GM23248 (cell line): ENCODE measurements at regions not wholly inside any gene's neighbourhood (a gene's known extent, or its start where the extent isn't known, plus 50 kb on each side); places are given as distances from the start of the nearest gene placed in this dataset.

Experiments
- DNase-seq: peaks from one replicate; pipeline ENCODE4 v3.0.0-alpha.2; 2015
- H2AFZ ChIP-seq: fragments of 200-600 bp; sonication (generic); 2 replicates; pipeline ENCODE4 v1.6.1; 2016; ENCODE audit warnings: antibody characterized with exemption
- H3F3A ChIP-seq: fragments of 200-600 bp; sonication (generic); 2 replicates; pipeline ENCODE4 v1.6.1; 2016; ENCODE audit warnings: mild to moderate bottlenecking, antibody characterized with exemption, mixed run types; ENCODE audit not compliant: insufficient read depth
- H3K27ac ChIP-seq: fragments of 200-600 bp; sonication (generic); 2 replicates; pipeline ENCODE4 v1.5.1; 2016; ENCODE audit warnings: mild to moderate bottlenecking
- H3K27me3 ChIP-seq: fragments of 200-600 bp; sonication (generic); replicated peaks from 2 replicates; pipeline ENCODE4 v1.6.1; 2016; ENCODE audit warnings: mild to moderate bottlenecking; ENCODE audit not compliant: insufficient read depth
- H3K36me3 ChIP-seq: fragments of 200-600 bp; sonication (generic); 2 replicates; pipeline ENCODE4 v1.6.1; 2016; ENCODE audit warnings: low read depth, mild to moderate bottlenecking
- H3K4me1 ChIP-seq: fragments of 200-600 bp; sonication (generic); 2 replicates; pipeline ENCODE4 v1.6.1; 2016; ENCODE audit warnings: mild to moderate bottlenecking; ENCODE audit not compliant: insufficient read depth
- H3K4me2 ChIP-seq: fragments of 200-600 bp; sonication (generic); one replicate; pipeline ENCODE4 v1.6.1; 2016; ENCODE audit warnings: mild to moderate bottlenecking; ENCODE audit not compliant: unreplicated experiment
- H3K4me3 ChIP-seq: fragments of 200-600 bp; sonication (generic); 2 replicates; pipeline ENCODE4 v1.5.1; 2016; ENCODE audit warnings: mild to moderate bottlenecking
- H3K79me2 ChIP-seq: fragments of 200-600 bp; sonication (generic); 2 replicates; pipeline ENCODE4 v1.6.1; 2016; ENCODE audit warnings: mild to moderate bottlenecking; ENCODE audit not compliant: insufficient read depth
- H3K9ac ChIP-seq: fragments of 200-600 bp; sonication (generic); 2 replicates; pipeline ENCODE4 v1.6.1; 2016; ENCODE audit warnings: mild to moderate bottlenecking
- H3K9me2 ChIP-seq: fragments of 200-600 bp; sonication (generic); 2 replicates; pipeline ENCODE4 v1.6.1; 2016; ENCODE audit warnings: mixed run types, mild to moderate bottlenecking, moderate library complexity; ENCODE audit not compliant: insufficient read depth
- H3K9me3 ChIP-seq: fragments of 200-600 bp; sonication (generic); one replicate; pipeline ENCODE4 v1.6.1; 2017; ENCODE audit warnings: low read depth
- H4K20me1 ChIP-seq: fragments of 200-600 bp; sonication (generic); 2 replicates; pipeline ENCODE4 v1.6.0; 2016; ENCODE audit not compliant: insufficient read depth
- EZH2 ChIP-seq: fragments of 200-600 bp; sonication (generic); IDR thresholded peaks from 2 replicates; pipeline ENCODE4 v1.6.1; 2018; ENCODE audit warnings: antibody characterized with exemption, mild to moderate bottlenecking; ENCODE audit not compliant: insufficient read depth, poor library complexity, severe bottlenecking
- EZH2phosphoT487 ChIP-seq: fragments of 200-600 bp; sonication (generic); IDR thresholded peaks from 2 replicates; pipeline ENCODE4 v1.6.1; 2018; ENCODE audit warnings: antibody characterized with exemption, moderate library complexity, mild to moderate bottlenecking, low read depth; ENCODE audit not compliant: insufficient read depth
- WGBS, 2 experiments: methylation state at CpG; one replicate each; pipeline ENCODE4 v1.1.6; 2015 to 2017; ENCODE audit warnings: low lambda C conversion rate in 2 of 2, low coverage in 1 of 2; ENCODE audit errors: missing lambda C conversion rate in 2 of 2; 5-methylcytosine and 5-hydroxymethylcytosine counted together
- in situ Hi-C: fragments of 300-500 bp; cut with MboI; formaldehyde crosslinking; loops from 2 replicates; pipeline ENCODE4 v1.15.0; 2020

DNA sequence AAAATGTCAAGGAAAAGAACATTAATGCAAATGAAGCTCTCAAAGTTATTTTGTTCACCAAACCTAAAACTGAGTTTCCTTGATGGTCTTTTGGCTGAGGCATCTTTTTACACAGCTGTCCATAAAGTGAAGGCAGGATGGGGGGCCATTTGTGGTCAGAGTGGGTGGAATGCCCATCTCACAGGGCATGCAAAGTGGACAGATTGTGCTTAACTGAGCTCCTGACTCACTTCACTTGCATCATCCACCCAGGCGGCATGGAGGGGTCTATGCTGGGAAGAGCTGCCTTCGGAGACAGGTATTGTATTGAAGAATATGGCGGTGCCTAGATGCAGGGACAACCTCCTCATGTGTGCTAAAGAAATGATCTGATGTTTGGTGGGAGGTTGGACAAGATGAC lies 905.3 kb downstream of the KCNMA1 start:
- Histone ChIP-seq H3K9ac (no peak overlapping the region), H3K36me3 (no peaks in the 10 kb centered on the region), H4K20me1 (no peaks in the 10 kb centered on the region), H3F3A (peaks cover 11% of the 10 kb centered on the region), H3K4me3 (no peak overlapping the region), H3K4me1 (peaks cover 11% of the 10 kb centered on the region; the same call in 1 of the 2 replicates), H3K27me3 (peaks cover 19% of the 10 kb centered on the region; the same call in 1 of the 2 replicates), H2AFZ (no peak overlapping the region), H3K27ac (no peak overlapping the region), H3K4me2 (no peak overlapping the region), H3K79me2 (no peaks in the 10 kb centered on the region), H3K9me3 (no peaks in the 10 kb centered on the region), H3K9me2 (no peaks in the 10 kb centered on the region)
- no peak for DNase-seq
- TF ChIP-seq EZH2phosphoT487 = no peak
- TF ChIP-seq EZH2 = no peak
- in situ Hi-C loops = no loop called here
- WGBS, 2 experiments = 69 to 73% methylated on average over 3 of the region's 3 CpGs

DNA sequence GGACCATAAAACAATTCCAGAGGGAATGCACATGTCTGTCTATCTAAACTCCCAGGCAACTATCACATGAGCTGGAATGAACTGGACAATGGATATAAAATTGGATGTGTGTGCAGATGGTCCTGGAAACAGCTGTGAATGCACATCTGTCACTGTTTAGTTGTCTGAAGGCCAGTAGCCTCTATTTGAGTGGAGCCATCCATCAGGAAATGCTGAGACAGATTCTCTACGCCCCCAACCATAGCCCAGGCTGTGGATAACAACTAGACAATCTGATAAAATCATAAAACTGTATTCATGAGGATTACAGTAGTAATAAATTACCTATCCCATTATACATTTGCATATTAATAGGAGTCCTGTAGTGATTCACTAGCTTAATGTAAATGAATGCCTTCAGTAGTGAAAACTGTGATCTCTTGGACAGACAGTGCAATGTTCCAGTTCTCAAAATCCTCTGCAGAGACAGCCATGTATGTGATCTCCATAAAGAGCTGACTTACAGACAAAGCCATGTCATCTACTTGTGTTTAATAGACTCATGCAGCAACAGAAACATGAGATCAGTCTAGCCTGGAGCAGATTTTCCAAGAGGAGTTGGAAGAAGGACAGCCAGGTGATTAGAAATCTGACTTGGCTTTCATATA lies 907.6 kb downstream of the KCNMA1 start:
- Histone ChIP-seq H3F3A (no peaks in the 10 kb centered on the region), H3K79me2 (no peaks in the 10 kb centered on the region), H3K36me3 (no peaks in the 10 kb centered on the region), H4K20me1 (no peaks in the 10 kb centered on the region), H3K4me2 (no peak overlapping the region), H3K9me2 (no peaks in the 10 kb centered on the region), H3K27me3 (peaks cover 32% of the 10 kb centered on the region), H3K27ac (no peak overlapping the region), H3K4me3 (no peak overlapping the region), H2AFZ (no peak overlapping the region), H3K9ac (no peak overlapping the region), H3K4me1 (no peaks in the 10 kb centered on the region), H3K9me3 (no peaks in the 10 kb centered on the region)
- WGBS, 2 experiments = 0 to 5% methylated on average over 1 of the region's 1 CpG
- no peak for DNase-seq
- in situ Hi-C loops = no loop called here
- no peak for TF ChIP-seq EZH2phosphoT487
- no peak for TF ChIP-seq EZH2

DNA sequence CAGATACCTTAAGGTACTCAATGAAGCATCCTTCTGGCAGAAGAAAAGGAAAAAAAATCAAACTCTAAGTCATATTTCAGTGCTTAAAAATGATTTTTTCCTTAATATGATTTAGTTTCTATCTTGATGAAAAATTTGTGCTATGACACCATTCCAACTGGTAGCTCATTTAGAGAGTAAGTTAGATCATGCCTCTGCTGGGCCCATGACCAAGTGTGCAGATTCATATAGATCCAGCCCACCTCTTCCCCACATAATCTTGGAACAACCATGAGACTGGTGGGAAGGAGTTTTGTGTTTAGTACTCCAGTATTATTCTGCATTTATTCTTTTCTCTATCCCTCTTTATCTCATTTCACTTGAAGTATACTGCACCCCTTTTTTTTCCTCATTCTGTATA lies 908.3 kb downstream of the KCNMA1 start:
- no peak for DNase-seq
- H3K9me3 ChIP-seq = no peaks in the 10 kb centered on the region
- H3K9ac ChIP-seq = no peak overlapping the region
- H3K4me1 ChIP-seq = no peaks in the 10 kb centered on the region
- H3K27ac ChIP-seq = no peak overlapping the region
- no peaks in the 10 kb centered on the region for H4K20me1 ChIP-seq
- peaks cover 37% of the 10 kb centered on the region for H3K27me3 ChIP-seq
- H3K9me2 ChIP-seq = no peaks in the 10 kb centered on the region
- in situ Hi-C loops = no loop called here
- H3K79me2 ChIP-seq = no peaks in the 10 kb centered on the region
- H3F3A ChIP-seq = no peaks in the 10 kb centered on the region
- H3K4me3 ChIP-seq = no peak overlapping the region
- H2AFZ ChIP-seq = no peak overlapping the region
- no peak for TF ChIP-seq EZH2phosphoT487
- no peak for TF ChIP-seq EZH2
- no peaks in the 10 kb centered on the region for H3K36me3 ChIP-seq
- H3K4me2 ChIP-seq = no peak overlapping the region

DNA sequence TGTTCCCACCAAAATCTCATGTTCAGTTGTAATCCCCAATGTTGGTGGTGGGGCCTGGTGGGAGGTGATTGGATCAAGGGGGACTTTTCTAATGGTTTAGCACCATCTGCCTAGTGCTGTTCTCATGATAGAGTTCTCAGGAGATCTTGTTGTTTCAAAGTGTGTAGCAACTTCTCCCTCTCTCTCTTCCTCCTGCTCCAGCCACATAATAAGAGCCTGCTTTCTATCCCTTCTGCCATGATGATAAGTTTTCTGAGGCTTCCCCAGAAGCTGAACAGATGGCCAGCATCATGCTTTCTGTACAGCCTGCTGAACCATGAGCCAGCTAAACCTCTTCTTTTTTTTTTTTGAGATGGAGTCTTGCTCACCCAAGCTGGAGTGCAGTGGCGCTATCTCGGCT lies 910.6 kb downstream of the KCNMA1 start:
- WGBS, 2 experiments = 62 to 66% methylated on average over 2 of the region's 2 CpGs
- Histone ChIP-seq H3K4me2 (no peak overlapping the region), H3K27ac (no peak overlapping the region), H3K9me2 (no peaks in the 10 kb centered on the region), H3K27me3 (peaks cover 38% of the 10 kb centered on the region), H3K9me3 (no peaks in the 10 kb centered on the region), H4K20me1 (no peaks in the 10 kb centered on the region), H3K4me1 (peaks cover 8% of the 10 kb centered on the region; the same call in 1 of the 2 replicates), H3F3A (peaks cover 6% of the 10 kb centered on the region; the same call in 1 of the 2 replicates), H3K36me3 (no peaks in the 10 kb centered on the region), H2AFZ (no peak overlapping the region), H3K79me2 (no peaks in the 10 kb centered on the region), H3K4me3 (no peak overlapping the region), H3K9ac (no peak overlapping the region)
- no peak for DNase-seq
- TF ChIP-seq EZH2phosphoT487 (no peak), EZH2 (no peak)
- in situ Hi-C loops = no loop called here

DNA sequence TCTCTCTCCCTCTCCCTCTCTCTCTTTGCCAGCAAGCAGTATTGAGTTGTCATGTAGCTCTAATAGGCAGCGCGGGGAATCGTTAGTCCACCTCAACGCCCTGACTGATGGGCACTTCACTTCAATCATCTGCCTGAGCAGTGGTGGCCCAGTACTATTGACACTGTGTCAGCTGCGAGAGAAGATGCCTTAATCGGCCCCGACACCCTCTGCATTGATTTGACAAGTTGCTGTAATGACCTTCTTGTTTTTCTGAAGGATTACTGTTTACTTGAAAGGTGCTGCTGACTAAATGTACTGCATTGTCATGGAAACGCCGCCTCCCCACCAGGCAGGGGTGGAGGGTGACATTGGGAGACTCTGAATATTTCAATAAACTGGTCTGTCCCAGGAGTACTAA lies 913.8 kb downstream of the KCNMA1 start:
- H3K9ac ChIP-seq = no peak overlapping the region
- no peaks in the 10 kb centered on the region for H3K9me3 ChIP-seq
- no peak for DNase-seq
- no peak overlapping the region for H3K4me3 ChIP-seq
- peaks cover 11% of the 10 kb centered on the region; the same call in 1 of the 2 replicates for H3K4me1 ChIP-seq
- no peak for TF ChIP-seq EZH2
- TF ChIP-seq EZH2phosphoT487 = no peak
- H3K27ac ChIP-seq = no peak overlapping the region
- no peaks in the 10 kb centered on the region for H3K9me2 ChIP-seq
- H3K79me2 ChIP-seq = no peaks in the 10 kb centered on the region
- in situ Hi-C loops = no loop called here
- no peak overlapping the region for H3K4me2 ChIP-seq
- peaks cover 8% of the 10 kb centered on the region; the same call in 1 of the 2 replicates for H3F3A ChIP-seq
- H3K36me3 ChIP-seq = no peaks in the 10 kb centered on the region
- H3K27me3 ChIP-seq = peaks cover 23% of the 10 kb centered on the region
- 59 to 65% methylated on average over 9 of the region's 9 CpGs for WGBS, 2 experiments
- no peaks in the 10 kb centered on the region for H4K20me1 ChIP-seq
- H2AFZ ChIP-seq = no peak overlapping the region
